ENCODE measurements at regions not wholly inside any gene's neighbourhood (a gene's known extent, or its start where the extent isn't known, plus 50 kb on each side); places are given as distances from the start of the nearest gene placed in this dataset.

DNA sequence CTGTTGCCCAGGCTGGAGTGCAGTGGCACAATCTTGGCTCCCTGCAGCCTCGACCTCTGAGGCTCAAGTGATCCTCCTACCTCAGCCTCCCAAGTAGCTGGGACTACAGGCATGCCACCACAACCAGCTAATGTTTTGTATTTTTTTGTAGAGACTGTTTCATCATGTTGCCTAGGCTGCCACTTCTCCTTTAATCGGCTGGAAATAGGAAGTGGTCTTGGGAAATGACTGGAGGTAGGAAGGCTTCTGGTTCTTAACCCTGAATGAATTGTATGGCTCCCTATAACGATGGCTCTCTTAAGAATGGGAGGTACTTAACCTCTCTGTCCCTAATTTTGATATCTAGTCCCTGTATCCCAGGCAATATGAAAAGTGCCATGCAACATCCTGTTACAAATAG, 113.9 kb upstream of the USP15 start:
- CTCF ChIA-PET, result no interaction called here

DNA sequence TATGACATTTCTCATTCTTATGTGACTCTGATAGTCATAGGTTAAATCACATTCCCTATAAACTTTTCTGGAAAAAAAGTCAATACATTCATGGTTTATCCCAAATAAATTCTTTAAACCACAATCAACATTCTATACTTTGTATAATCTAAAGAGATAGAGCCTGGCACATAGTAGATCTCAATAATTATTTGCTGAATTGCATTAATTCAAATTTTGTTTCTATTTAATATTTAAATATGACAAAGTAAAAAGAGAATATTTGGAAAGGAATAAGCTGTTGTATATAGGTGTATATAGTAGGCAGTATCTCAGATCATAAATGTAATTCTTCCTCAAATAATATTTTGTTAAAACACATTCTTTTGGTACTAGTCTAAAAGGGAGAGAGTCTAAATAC, 102.2 kb upstream of the USP15 start:
- Histone ChIP-seq H3K27me3 (ENCODE audit: insufficient read depth, low read depth) (no peaks in the 10 kb centered on the region), H3K4me1 (replicated peaks; ENCODE audit: insufficient read depth) (no peaks in the 10 kb centered on the region), H3K36me3 (ENCODE audit: low read depth) (no peaks in the 10 kb centered on the region), H3K4me3 (no peak overlapping the region), H3K9me3 (ENCODE audit: insufficient read depth, low read depth) (no peaks in the 10 kb centered on the region), H2AFZ (no peak overlapping the region), H3K27ac (no peak overlapping the region), H3K9me2 (ENCODE audit: insufficient read depth) (no peaks in the 10 kb centered on the region), H3F3A (ENCODE audit: insufficient read depth, low read depth) (no peaks in the 10 kb centered on the region), H4K20me1 (ENCODE audit: insufficient read depth) (no peaks in the 10 kb centered on the region), H3K79me2 (ENCODE audit: low read depth) (no peaks in the 10 kb centered on the region), H3K4me2 (no peak overlapping the region)
- TF ChIP-seq, protein P1, sequence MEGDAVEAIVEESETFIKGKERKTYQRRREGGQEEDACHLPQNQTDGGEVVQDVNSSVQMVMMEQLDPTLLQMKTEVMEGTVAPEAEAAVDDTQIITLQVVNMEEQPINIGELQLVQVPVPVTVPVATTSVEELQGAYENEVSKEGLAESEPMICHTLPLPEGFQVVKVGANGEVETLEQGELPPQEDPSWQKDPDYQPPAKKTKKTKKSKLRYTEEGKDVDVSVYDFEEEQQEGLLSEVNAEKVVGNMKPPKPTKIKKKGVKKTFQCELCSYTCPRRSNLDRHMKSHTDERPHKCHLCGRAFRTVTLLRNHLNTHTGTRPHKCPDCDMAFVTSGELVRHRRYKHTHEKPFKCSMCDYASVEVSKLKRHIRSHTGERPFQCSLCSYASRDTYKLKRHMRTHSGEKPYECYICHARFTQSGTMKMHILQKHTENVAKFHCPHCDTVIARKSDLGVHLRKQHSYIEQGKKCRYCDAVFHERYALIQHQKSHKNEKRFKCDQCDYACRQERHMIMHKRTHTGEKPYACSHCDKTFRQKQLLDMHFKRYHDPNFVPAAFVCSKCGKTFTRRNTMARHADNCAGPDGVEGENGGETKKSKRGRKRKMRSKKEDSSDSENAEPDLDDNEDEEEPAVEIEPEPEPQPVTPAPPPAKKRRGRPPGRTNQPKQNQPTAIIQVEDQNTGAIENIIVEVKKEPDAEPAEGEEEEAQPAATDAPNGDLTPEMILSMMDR (conservative IDR thresholded peaks at IDR 0.05), result no peak
- TF ChIP-seq EZH2 (IDR thresholded peaks at IDR 0.05; ENCODE audit: low read depth), result no peak
- intact Hi-C loops (cut with micrococcal nuclease; ENCODE audit: unreplicated experiment), result no loop called here
- ChIA-PET POLR2A (ENCODE audit: unreplicated experiment) (no interaction called here), CTCF (no interaction called here)
- no TSS peak for BruUV-seq (replicated peaks)
- no peak for DNase-seq

More for the DNA sequence above, 113.9 kb upstream of the USP15 start:
- BruUV-seq (replicated peaks), result no TSS peak
- Histone ChIP-seq H3K36me3 (ENCODE audit: low read depth) (no peaks in the 10 kb centered on the region), H3K79me2 (ENCODE audit: low read depth) (no peaks in the 10 kb centered on the region), H2AFZ (no peak overlapping the region), H3K27ac (no peak overlapping the region), H3K9me2 (ENCODE audit: insufficient read depth) (no peaks in the 10 kb centered on the region), H4K20me1 (ENCODE audit: insufficient read depth) (no peaks in the 10 kb centered on the region), H3K4me2 (no peak overlapping the region), H3K27me3 (ENCODE audit: insufficient read depth, low read depth) (no peaks in the 10 kb centered on the region), H3K4me3 (no peak overlapping the region), H3K4me1 (replicated peaks; ENCODE audit: insufficient read depth) (no peaks in the 10 kb centered on the region), H3K9me3 (ENCODE audit: insufficient read depth, low read depth) (no peaks in the 10 kb centered on the region), H3F3A (ENCODE audit: insufficient read depth, low read depth) (no peaks in the 10 kb centered on the region)
- DNase-seq, result no peak
- POLR2A ChIA-PET (ENCODE audit: unreplicated experiment), result no interaction called here
- intact Hi-C loops (cut with micrococcal nuclease; ENCODE audit: unreplicated experiment), result no loop called here
- TF ChIP-seq, protein P1 (conservative IDR thresholded peaks at IDR 0.05), result no peak
- no peak for TF ChIP-seq EZH2 (IDR thresholded peaks at IDR 0.05; ENCODE audit: low read depth)

DNA sequence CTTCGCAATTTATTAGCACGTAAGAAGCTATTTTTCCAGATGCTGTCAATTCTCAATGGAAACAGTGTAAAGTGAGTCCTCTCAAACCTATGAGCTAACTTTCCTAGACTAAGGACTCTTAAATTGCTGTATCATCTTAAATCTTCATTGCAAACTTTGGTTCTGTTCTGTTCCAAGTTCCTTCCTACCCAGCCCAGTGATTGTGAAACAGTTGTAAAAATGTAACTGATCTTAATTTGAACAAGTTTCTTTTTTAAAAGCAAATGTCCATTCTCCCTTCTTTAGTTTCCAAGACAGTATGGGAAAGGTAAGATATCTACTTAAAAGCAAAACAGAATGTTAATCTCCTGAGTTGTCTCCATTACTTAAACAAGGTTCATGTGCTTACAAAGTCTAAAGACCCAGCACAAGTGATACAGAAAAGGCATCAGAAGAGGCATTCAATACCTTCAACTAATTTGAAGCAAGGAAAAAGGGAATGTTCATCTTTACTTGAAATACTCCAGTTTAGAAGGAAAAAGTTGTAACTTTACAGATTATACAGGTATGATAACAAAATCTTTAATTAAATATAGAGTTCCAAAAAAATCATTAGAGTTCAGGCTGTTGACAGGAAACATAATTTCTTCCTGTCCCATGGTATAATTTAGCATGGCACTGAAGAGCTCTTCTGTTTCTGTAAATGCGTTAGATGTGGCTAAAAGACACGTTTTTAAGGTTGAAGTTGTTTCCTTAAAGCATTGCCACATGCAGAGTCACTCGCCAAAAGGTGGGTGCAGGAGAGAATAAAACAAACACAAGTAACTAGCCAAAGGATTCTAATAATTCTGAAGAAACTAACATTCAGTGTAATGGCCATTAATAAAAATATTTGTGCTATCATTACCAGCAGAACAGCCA, 101.5 kb upstream of the USP15 start:
- Histone ChIP-seq H4K20me1 (ENCODE audit: insufficient read depth) (no peaks in the 10 kb centered on the region), H3K4me3 (no peak overlapping the region), H3K4me2 (no peak overlapping the region), H3K9me3 (ENCODE audit: insufficient read depth, low read depth) (no peaks in the 10 kb centered on the region), H3K36me3 (ENCODE audit: low read depth) (no peaks in the 10 kb centered on the region), H3K4me1 (replicated peaks; ENCODE audit: insufficient read depth) (no peaks in the 10 kb centered on the region), H3K79me2 (ENCODE audit: low read depth) (no peaks in the 10 kb centered on the region), H3K9me2 (ENCODE audit: insufficient read depth) (no peaks in the 10 kb centered on the region), H3F3A (ENCODE audit: insufficient read depth, low read depth) (no peaks in the 10 kb centered on the region), H2AFZ (no peak overlapping the region), H3K27ac (no peak overlapping the region), H3K27me3 (ENCODE audit: insufficient read depth, low read depth) (no peaks in the 10 kb centered on the region)
- ChIA-PET POLR2A (ENCODE audit: unreplicated experiment) (no interaction called here), CTCF (no interaction called here)
- no peak for TF ChIP-seq EZH2 (IDR thresholded peaks at IDR 0.05; ENCODE audit: low read depth)
- TF ChIP-seq, protein P1 (conservative IDR thresholded peaks at IDR 0.05), result no peak
- no TSS peak for BruUV-seq (replicated peaks)
- intact Hi-C loops (cut with micrococcal nuclease; ENCODE audit: unreplicated experiment), result no loop called here
- no peak for DNase-seq
